HG03460 (cell line): ENCODE measurements at regions not wholly inside any gene's neighbourhood (a gene's known extent, or its start where the extent isn't known, plus 50 kb on each side); places are given as distances from the start of the nearest gene placed in this dataset.
A peak's percentile ranks its signal among the peaks of the same experiment; 100 is the strongest.

Source experiments
- ATAC-seq: cut with Tn5 transposase; IDR thresholded peaks from one replicate; pipeline ENCODE4 v1.9.1; 2021; ENCODE audit not compliant: unreplicated experiment

DNA sequence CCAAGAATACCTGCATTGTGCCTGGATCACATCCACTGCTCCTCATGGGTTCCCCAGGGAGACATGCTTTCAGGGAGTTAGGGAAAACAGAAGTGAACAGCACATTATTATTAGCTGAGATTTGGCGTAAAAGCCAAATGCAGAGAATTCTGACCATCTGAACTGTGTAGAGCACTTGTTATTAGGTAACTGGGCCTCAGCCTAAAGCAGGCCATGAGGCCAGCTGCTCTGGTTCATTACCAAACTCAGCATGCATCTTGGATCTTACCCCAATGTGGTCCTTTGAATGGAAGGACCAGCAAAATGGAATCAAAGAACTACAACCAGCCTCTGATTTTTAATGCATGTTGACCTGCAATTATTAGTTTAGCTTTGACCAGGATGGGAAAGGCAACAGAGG is 322.3 kb downstream of the KCNS3 start:
- ATAC-seq, result no peak

DNA sequence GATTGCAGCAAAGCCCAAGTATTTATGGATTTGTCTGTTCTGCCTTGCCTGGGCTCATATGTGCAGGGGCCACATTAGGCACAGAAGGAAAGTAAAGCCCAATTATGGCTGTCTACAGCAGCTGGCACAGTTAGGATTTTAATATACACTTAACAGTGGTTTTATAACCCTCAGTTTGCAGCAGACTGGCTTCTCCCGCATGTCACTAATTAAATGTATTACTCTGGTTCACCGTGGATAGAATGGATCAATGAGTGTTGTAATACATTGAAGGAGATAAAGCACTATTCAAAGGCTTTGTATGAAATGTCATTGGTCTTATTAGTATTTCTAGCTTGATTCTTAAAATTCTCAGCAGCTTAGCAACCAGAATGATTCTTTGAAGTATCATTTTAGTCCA is 320.2 kb downstream of the KCNS3 start:
- no peak for ATAC-seq

DNA sequence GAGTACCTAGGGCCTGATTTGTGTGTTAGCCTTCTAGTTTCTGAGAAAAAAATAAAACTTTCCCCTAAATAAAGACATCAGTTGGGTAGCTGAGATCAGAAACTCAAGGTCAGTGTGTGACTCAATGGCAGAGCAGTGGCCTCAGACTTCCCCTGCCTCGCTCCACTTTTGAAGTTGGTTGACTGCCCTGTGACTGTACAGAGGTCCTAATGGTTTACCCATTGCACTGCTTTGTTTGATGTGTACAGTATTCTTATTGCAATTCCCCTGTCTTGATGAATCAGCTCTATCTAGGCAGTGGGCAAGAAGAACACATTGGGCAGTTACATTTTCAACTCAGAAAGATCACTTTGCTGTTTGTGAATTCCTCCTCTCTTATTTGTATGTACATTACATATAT is 315.7 kb downstream of the KCNS3 start:
- no peak for ATAC-seq

DNA sequence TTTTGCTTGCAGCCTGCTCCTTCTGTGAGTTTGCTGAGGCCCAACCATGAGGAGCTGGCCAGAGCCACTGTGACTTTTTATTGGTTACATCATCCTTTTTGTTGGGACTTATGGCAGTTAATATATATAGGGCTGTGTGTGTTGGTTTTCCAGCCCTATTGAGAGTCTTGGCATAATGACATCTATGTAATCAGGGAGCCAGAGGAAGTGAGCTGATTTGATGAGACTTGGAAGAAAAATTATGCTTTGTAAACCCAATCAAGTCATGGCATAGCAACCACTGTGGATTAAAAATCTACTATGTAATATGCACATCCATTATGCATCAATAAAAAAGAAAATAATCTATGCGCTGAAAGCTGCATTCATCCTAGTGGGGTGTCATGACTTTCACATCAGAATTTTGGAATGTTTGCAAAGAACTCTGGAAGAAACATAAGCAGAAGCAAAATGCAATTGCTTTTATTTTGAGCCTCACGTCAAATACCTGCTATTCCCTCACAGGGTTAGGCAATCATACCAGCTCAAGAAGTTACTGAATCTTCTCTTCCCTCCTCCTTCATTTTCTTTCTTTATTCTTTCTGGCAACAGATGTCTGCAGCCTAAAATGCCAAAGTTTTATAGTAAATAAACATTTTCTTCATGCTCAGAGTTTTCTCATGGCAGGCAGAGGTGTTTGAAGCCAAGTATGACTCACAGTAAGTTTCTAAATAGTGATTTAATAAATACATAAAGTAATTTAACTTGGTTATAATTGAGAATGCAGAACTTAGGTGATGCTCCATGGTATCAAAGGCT is 308.5 kb downstream of the KCNS3 start:
- no peak for ATAC-seq

DNA sequence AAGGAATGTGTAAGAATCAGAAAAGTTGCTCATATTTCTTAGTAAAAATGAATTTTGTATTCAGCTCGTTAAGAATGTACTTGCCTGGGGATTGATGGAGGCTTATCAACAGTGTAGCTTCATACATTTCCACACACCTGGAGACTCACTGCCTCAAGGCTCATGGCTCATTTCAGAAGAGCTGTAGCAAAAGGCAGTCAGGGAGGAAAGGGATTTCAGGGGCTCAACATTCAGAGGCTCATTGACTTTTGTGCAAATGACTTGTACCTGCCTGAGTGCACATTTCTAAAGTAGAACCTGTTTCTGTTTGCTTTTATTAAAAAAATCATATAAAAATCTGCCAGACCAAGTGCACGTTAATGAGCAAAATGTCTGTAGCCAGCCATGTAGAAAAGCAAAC is 304.4 kb downstream of the KCNS3 start:
- ATAC-seq, result no peak

DNA sequence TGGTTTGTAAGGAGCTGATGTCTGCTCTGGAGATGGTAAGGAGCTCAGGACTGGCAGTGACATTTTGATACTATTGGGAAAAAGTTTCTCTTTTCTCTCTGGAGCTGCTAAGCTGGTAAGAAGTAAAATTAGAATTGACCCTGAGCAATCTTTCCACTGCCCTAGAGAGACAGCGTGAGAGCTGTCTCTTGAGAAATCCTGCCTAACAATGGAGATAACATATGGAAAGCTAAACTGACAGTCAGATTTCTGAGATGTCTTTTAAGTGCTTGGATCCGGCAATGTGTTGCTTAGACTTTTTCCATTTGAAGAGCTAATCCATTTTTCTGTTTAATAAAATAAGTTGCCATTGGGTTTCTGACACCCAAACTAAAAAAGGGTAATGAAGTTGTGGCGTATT is 302.4 kb downstream of the KCNS3 start:
- no peak for ATAC-seq

DNA sequence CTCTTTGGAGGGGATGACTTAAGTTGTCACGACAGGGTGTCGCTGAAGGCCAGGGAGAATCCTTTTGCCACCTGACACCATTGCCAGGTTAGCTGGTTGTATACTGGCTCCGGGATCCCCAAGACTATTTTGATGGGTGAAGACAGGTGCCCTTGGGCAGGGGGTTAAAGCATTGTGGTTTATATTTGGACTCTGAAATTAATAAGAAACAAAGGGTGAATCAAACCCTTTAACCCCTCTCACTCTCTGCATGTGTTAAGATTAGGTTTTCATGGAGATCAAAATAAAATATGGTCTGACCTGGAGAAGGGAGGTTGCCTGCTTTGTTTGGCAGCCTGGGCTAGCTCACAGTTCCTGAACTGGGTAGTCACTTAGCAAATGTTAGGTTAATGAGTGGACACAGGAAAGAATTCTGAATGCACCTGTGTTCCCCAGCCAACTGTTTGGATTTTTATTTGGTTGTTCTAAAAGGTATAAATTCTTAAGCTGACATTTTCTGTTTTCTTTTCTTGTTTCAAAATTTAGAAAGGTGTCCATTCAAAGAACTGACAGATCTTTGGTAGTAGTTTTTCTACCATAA is 301.7 kb downstream of the KCNS3 start:
- ATAC-seq, result no peak

DNA sequence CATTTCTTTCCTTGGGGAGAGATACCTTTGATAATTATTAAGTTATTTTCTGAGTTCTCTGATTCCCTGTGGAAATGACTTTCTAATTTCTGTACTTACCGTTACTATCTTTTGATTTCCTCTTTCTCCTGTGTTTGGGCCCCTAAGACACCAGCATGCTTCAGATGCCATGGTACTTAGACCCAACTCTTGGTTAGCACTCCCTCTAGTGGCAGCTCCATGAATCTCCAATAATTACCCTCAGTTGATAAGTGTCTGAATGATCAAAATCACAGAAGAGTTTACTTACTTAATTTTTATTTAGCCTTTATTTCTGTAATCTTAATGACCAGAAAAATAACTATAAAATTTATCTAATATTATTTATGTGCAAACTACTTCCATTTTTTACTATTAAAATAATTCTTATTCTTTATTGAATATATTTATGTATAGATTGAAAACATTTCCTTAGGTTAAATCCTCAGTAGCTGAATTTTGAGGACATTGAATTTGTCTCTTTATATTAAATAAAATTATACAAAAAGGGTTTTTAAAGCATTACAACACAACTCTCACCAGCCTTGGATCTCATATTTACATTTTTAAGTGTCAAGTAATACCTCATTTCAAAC is 300.4 kb downstream of the KCNS3 start:
- ATAC-seq, result peak; percentile 90

DNA sequence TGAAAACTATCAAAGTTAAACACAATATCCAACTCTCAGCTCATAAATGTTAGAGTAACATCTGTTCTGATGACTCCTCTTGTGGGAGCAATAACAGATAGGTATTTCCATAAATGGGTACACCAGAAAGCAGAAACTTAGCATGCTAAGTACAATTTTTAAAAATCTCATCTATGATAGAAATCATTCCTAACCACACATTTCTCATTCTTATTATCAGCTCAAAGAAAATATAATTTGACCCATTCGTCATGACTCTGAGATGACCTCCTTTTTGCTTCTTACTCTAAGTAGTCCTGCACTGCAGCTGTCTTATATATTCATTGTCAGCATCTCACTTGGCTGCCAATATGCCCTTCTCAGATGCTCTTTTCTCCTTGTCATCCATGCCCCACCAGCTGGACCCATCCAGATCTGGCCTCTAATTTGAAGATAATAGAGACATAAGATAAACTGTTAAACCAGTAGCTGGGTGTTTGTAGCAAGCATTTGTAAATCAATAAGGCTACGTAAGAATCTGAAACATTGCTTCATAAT is 298.3 kb downstream of the KCNS3 start:
- ATAC-seq, result no peak

DNA sequence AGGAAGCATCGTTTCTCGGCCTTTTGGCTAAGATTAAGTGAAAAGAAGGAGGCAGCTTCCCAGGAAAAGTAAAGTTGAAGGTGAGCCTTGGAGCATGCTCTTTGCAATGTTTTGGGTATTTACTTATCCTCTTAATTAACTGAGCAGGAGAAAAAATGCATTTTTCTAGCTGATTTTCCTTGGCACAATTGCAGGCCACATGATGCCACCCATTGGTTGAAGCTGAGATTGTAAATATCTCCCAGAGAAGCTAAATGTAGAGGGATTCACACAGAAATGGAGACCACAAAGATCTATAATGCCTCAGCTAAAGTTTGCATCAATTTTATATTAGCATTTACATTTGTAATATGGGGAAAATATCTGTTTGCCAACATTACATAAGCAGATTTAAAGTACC is 294.1 kb downstream of the KCNS3 start:
- no peak for ATAC-seq

DNA sequence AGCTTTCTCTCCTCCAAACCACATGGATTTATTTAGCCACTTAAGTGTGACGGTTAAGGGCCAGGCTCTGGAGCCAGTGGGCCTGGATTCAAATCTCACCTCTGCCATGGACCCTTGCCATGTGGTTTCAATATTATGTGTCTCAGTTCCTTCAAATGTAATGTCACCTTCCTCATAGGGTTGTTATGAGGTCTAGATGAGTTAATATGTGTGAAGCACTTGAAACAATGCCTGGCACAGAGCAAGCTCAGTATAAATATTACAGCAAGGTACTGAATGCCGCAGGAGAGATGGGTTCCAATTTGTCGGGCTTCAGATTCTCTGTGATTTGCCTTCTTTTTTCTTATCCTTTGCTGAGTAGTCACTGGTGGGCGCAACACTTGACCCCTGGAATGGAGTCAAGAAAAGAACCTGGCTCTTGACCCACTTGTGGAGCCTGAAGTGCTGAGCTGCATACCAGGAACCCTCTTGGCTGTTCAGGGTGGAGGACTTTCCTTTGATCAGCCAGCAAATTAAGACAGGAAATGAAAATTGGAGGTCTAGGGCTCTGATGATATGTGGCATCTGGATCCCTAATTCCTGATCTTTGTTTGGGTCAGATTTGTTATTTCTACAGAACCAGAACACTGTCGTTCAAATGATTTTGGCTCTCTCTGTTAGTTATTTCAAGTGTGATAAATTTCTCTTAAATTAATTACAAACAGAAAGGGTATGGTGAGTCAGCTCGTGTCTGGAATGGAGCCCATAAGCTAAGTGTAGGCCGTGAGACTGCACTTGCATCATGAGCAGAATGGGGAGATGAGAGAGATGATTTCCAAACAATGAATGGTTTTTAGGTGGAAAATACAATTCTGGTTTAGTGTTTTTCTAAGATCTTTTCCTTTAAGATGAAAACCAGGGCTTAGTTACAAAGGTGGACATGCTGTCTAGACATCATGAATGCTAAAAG is 293.0 kb downstream of the KCNS3 start:
- no peak for ATAC-seq

DNA sequence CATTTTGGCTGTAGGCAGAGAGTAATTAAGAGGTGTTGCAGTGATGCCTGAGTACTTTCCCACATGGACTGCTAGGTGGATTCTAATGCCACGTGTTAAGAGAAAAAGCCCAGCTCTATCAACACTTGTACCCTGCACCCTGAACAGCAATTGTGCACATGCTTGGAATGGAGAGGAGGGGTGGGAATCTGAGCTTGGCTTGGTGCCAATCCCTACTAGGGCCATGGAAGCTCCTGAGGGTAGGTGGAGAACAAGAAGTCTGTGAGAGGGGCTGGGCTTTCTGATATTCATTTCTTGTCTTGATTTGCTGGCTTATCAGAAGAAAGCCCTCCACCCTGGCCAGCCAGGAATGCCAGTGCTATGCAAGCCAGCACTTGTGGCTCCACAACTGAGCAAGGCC is 292.2 kb downstream of the KCNS3 start:
- no peak for ATAC-seq

DNA sequence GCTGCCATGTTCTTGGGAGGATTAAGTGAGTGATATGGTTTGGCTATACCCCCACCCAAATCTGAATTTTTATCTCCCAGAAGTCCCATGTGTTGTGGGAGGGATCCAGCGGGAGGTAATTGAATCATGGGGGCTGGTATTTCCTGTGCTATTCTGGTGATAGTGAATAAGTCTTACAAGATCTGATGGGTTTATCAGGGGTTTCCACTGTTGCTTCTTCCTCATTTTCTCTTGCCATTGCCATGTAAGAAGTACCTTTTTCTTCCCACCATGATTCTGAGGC is 291.4 kb downstream of the KCNS3 start:
- ATAC-seq, result no peak

DNA sequence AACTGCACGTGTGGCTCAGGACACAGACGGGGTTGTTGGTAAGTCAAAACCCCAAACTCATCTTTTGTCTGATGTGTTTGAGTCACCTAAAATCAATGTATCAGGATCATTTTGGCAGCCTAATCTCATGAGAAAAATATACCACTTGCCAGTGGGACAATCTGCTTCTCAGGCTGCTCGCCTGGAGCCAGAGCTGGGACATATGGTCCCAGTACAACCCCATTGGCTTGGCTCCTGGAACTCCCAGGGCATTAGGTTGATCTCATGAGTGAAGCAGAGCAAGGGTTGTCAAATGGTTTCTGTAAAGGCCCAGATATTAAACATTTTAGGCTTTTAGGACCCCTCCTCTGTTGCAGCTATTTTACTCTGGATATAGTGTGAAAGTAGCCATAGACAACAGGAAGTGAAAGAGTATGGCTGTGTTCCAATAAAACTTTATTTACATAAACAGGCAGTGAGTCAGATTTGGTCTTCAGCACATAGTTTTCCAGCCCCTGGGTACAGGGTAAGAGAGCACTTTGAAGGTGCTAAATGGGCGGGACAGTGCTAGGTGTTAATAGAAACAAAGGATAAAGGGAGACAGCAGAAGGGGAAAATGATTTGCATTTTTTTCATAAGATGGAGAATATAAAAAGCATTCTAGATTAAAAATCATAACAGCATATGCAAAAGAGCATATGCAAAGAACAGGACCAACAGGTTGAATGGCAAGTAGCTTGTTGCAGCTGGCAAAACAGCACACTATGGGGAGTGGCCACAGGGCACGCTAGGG is 290.8 kb downstream of the KCNS3 start:
- no peak for ATAC-seq

DNA sequence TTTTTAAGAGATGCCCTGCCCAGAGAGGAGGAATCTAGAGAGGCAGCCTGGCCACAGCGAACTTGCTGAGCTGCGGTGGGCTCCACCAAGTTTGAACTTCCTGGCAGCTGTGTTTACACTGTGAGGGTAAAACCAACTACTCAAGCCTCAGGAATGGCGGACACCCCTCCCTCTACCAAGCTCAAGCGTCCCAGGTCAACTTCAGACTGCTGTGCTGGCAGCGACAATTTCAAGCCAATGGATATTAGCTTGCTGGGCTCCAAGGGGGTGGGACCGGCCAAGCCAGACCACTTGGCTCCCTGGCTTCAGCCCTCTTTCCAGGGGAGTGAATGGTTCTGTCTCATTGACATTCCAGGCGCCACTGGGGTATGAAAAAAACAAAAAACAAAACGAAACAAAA is 289.4 kb downstream of the KCNS3 start:
- no peak for ATAC-seq

DNA sequence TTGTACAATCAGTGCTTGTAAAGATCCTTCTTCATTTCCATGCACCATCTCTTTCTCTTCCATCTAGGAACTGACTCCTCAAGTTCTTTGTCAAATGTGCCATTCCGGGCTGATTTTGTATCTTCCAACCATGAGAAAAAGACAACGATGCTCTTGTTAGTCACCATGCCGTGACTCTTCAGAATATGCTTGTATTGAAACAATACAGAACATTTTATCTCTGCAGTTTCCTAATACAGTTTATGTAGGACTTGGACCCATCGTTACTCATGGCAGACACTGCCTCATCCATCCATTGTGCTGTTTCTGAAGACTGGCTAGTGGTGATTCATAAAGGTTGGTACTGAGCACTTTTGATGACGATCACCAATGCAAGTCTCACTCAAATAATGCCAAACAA is 283.2 kb downstream of the KCNS3 start:
- no peak for ATAC-seq

DNA sequence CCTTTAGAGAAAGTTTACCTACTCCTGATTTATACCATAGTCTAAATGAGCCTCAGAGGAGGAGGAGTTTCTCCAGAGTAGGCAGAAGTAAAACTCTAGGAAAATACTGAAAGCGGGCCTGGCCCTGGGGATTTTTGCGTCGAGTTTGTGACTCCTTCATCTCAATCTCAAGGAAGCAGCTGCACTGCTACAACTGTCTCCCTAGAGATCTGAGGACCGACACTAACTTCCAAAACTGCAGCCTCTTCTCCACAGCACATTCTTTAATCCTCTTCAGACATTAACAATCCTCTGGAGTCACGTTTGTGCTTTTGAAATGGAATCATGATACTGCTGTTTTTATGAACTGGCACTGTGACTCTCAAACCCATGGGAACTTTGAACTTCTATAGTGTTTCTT is 281.4 kb downstream of the KCNS3 start:
- ATAC-seq, result no peak

DNA sequence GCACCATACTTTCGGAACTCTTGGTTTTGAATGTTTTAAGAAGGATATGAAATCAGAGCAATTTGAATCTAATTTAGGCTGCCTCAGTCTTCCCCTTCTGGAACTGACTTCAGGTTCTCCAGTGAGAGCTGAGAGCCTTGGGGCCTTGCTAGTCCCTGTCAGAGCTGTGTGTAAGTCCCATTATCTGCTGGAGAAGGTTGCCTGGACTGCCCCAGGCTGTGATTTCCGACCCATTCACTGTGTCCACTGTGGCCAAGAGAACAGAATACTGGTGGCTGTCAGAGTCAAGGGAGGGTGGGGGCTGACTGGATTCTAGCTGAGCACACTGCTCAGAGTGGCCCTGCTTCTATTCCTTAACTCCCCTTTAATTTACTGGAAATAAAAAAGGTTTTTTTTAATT is 278.0 kb downstream of the KCNS3 start:
- ATAC-seq, result no peak

DNA sequence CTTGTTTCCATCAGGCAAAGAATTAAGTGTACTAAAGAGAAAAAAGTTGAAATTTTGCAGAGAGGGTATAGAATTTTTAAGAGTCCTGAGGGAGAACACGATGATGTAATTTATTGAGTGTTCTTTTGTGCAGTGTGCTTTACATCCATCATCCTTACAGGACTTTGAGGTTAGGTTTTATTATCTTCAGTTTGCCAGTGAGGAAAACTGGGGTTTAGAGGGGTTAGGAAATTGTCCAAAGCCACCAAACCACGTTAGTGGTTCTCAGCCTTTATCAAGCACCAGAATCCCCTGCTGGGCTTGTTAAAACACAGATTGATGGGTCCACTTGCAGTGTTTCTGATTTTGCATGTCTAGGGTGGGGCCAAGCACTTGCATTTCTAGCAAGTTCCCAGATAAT is 277.5 kb downstream of the KCNS3 start:
- no peak for ATAC-seq

DNA sequence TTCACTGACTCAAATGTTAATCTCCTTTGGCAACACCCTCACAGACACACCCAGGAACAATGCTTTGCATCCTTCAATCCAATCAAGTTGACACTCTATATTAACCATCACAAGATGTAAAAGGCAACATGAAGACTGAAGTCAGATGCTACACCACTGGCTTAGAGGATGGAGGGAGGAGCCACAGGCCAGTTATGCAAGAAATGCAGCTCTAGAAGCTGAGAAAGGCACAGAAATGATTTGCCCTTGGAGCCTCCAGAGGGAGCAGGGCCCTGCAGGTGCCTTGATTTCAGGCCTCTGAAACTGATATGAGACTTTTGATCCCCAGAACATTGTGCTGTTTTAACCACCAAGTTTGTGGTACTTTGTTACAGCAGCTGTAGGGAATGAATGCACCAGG is 276.3 kb downstream of the KCNS3 start:
- ATAC-seq, result no peak

DNA sequence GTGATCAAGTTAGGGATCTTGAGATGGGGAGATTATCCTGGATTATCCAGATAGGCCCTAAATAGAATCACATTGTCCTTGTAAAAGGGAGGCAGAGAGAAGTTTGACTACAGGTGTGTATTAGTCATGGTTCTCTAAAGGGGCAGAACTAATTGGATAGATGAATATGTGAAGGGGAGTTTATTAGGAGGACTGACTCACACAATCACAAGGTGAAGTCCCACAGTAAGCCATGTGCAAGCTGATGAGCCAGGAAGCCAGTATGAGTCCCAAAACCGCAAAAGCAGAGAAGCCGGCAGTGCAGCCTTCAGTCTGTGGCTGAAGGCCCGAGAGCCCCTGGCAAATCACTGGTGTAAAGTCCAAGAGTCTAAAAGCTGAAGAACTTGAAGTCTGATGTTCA is 275.8 kb downstream of the KCNS3 start:
- no peak for ATAC-seq
